SU-DHL-6 (cell line): ENCODE measurements at regions not wholly inside any gene's neighbourhood (a gene's known extent, or its start where the extent isn't known, plus 50 kb on each side); places are given as distances from the start of the nearest gene placed in this dataset.

ENCODE experiments used
- H2AFZ ChIP-seq: fragments of 200-600 bp; sonication (generic); 2 replicates; pipeline ENCODE4 v1.6.1; 2014; ENCODE audit warnings: low read depth, mild to moderate bottlenecking, moderate library complexity, mixed read lengths, antibody characterized with exemption, low read length; ENCODE audit not compliant: severe bottlenecking
- H3F3A ChIP-seq: fragments of 200-600 bp; shearing (Covaris generic); 2 replicates; pipeline ENCODE4 v1.6.0; 2016; ENCODE audit warnings: antibody characterized with exemption, mild to moderate bottlenecking; ENCODE audit not compliant: insufficient read depth
- H3K27ac ChIP-seq: fragments of 200-600 bp; sonication (generic); 2 replicates; pipeline ENCODE4 v1.5.1; 2016; ENCODE audit warnings: low read depth, mild to moderate bottlenecking, low read length, moderate library complexity, mixed read lengths
- H3K27me3 ChIP-seq: fragments of 200-600 bp; sonication (generic), shearing (Covaris generic); 2 replicates; pipeline ENCODE4 v1.6.0; 2014; ENCODE audit warnings: mild to moderate bottlenecking, low read length
- H3K36me3 ChIP-seq: fragments of 200-600 bp; sonication (generic); 2 replicates; pipeline ENCODE4 v1.6.1; 2014; ENCODE audit warnings: mild to moderate bottlenecking, low read length, mixed read lengths
- H3K4me2 ChIP-seq: fragments of 300-600, 200-600 bp; shearing (Covaris generic), sonication (generic); 2 replicates; pipeline ENCODE4 v1.6.0; 2014; ENCODE audit warnings: low read length, low read depth, mild to moderate bottlenecking; ENCODE audit not compliant: poor library complexity, severe bottlenecking
- H3K4me3 ChIP-seq: fragments of 200-600 bp; sonication (generic); 2 replicates; pipeline ENCODE4 v1.5.1; 2014; ENCODE audit warnings: antibody characterized with exemption, low read length, mild to moderate bottlenecking, mixed read lengths; ENCODE audit not compliant: insufficient read depth, poor library complexity, severe bottlenecking
- H3K79me2 ChIP-seq: fragments of 200-600 bp; sonication (generic); 2 replicates; pipeline ENCODE4 v1.6.1; 2014; ENCODE audit warnings: mild to moderate bottlenecking, low read length, moderate library complexity; ENCODE audit not compliant: insufficient read depth
- H3K9ac ChIP-seq: fragments of 200-600 bp; sonication (generic); 2 replicates; pipeline ENCODE4 v1.7.0; 2014; ENCODE audit warnings: mild to moderate bottlenecking, low read length
- H3K9me2 ChIP-seq: fragments of 200-600 bp; sonication (generic); replicated peaks from 2 replicates; pipeline ENCODE4 v1.6.1; 2014; ENCODE audit warnings: low read length; ENCODE audit not compliant: insufficient read depth
- H3K9me3 ChIP-seq: fragments of 200-600 bp; sonication (generic); 2 replicates; pipeline ENCODE4 v1.6.1; 2014; ENCODE audit warnings: low read length, mixed read lengths; ENCODE audit not compliant: insufficient read depth
- H4K20me1 ChIP-seq: fragments of 200-600 bp; sonication (generic); 2 replicates; pipeline ENCODE4 v1.6.1; 2014; ENCODE audit warnings: low read depth, mild to moderate bottlenecking, antibody characterized with exemption, low read length, moderate library complexity, mixed read lengths
- CTCF ChIP-seq: fragments of 200-600 bp; sonication (generic); IDR thresholded peaks from one replicate; pipeline ENCODE4 v1.5.1; 2017; ENCODE audit warnings: antibody characterized with exemption, mild to moderate bottlenecking, low read length, moderate library complexity; ENCODE audit not compliant: insufficient read depth, poor library complexity, severe bottlenecking
- EZH2phosphoT487 ChIP-seq: fragments of 200-600 bp; sonication (generic), shearing (Covaris generic); conservative IDR thresholded peaks from 2 replicates; pipeline ENCODE4 v1.6.1; 2018; ENCODE audit warnings: mild to moderate bottlenecking, antibody characterized with exemption, low read length, moderate library complexity, mixed read lengths

GRCh38 chr6:6790891-6791290 lies 202.4 kb downstream of the LY86 start:
- H4K20me1 ChIP-seq, result no peaks in the 10 kb centered on the region
- no peaks in the 10 kb centered on the region for H3K79me2 ChIP-seq
- H3K9ac ChIP-seq, result no peak overlapping the region
- H3K9me3 ChIP-seq, result no peaks in the 10 kb centered on the region
- H3K27ac ChIP-seq, result no peak overlapping the region
- no peaks in the 10 kb centered on the region for H3K36me3 ChIP-seq
- TF ChIP-seq EZH2phosphoT487 (no peak), CTCF (no peak)
- H3K4me2 ChIP-seq, result no peak overlapping the region
- H3F3A ChIP-seq, result no peaks in the 10 kb centered on the region
- H3K4me3 ChIP-seq, result no peak overlapping the region
- no peaks in the 10 kb centered on the region for H3K27me3 ChIP-seq
- no peaks in the 10 kb centered on the region for H3K9me2 ChIP-seq
- H2AFZ ChIP-seq, result no peak overlapping the region

- no peaks in the 10 kb centered on the region for H4K20me1 ChIP-seq
- no peak overlapping the region for H3K27ac ChIP-seq
- H3K4me2 ChIP-seq, result no peak overlapping the region
- no peak overlapping the region for H2AFZ ChIP-seq
- no peaks in the 10 kb centered on the region for H3F3A ChIP-seq
- no peaks in the 10 kb centered on the region for H3K79me2 ChIP-seq
- no peak overlapping the region for H3K9ac ChIP-seq
- TF ChIP-seq EZH2phosphoT487 (no peak), CTCF (no peak)
- H3K27me3 ChIP-seq, result no peaks in the 10 kb centered on the region
- no peaks in the 10 kb centered on the region for H3K36me3 ChIP-seq
- no peak overlapping the region for H3K4me3 ChIP-seq
- H3K9me3 ChIP-seq, result no peaks in the 10 kb centered on the region
- no peaks in the 10 kb centered on the region for H3K9me2 ChIP-seq
Observed at GRCh38 chr6:6793388-6794250, 205.1 kb downstream of the LY86 start.

GRCh38 chr6:6795393-6795792 lies 206.9 kb downstream of the LY86 start:
- H3K4me2 ChIP-seq, result no peak overlapping the region
- no peak overlapping the region for H3K4me3 ChIP-seq
- no peaks in the 10 kb centered on the region for H3K79me2 ChIP-seq
- H3F3A ChIP-seq, result no peaks in the 10 kb centered on the region
- H3K9me3 ChIP-seq, result no peaks in the 10 kb centered on the region
- H3K9me2 ChIP-seq, result no peaks in the 10 kb centered on the region
- no peak for TF ChIP-seq EZH2phosphoT487
- TF ChIP-seq CTCF, result no peak
- no peak overlapping the region for H3K27ac ChIP-seq
- H3K27me3 ChIP-seq, result no peaks in the 10 kb centered on the region
- H3K36me3 ChIP-seq, result no peaks in the 10 kb centered on the region
- no peak overlapping the region for H3K9ac ChIP-seq
- no peaks in the 10 kb centered on the region for H4K20me1 ChIP-seq
- no peak overlapping the region for H2AFZ ChIP-seq
